ENCODE measurements at regions not wholly inside any gene's neighbourhood (a gene's known extent, or its start where the extent isn't known, plus 50 kb on each side); places are given as distances from the start of the nearest gene placed in this dataset.

GRCh38 chr12:76158518-76159321 is 74.2 kb upstream of the NAP1L1 start:
- Histone ChIP-seq H2AFZ (ENCODE audit: low read length) (peak overlapping the region; percentile 95), H3K27ac (ENCODE audit: low read depth, low read length, poor library complexity, severe bottlenecking) (no peak overlapping the region), H4K20me1 (ENCODE audit: insufficient read depth, low read length) (no peaks in the 10 kb centered on the region), H3K79me2 (ENCODE audit: insufficient read depth, low read depth, low read length) (no peaks in the 10 kb centered on the region), H3K4me2 (ENCODE audit: low read length) (peak overlapping the region; percentile 66), H3K9me3 (ENCODE audit: low read length) (no peaks in the 10 kb centered on the region), H3K36me3 (ENCODE audit: insufficient read depth, low read length) (no peaks in the 10 kb centered on the region), H3K4me3 (ENCODE audit: low read depth, low read length, poor library complexity, severe bottlenecking) (peak overlapping the region; percentile 25), H3K9me2 (ENCODE audit: insufficient read depth, low read length) (no peaks in the 10 kb centered on the region), H3K4me1 (ENCODE audit: insufficient read depth, low read length, poor library complexity, severe bottlenecking) (peaks cover 5% of the 10 kb centered on the region)
- peak; percentile 62 for DNase-seq (ENCODE audit: low spot score)
- intact Hi-C loops (cut with micrococcal nuclease; ENCODE audit: unreplicated experiment) = no loop called here
- CTCF ChIA-PET (ENCODE audit: unreplicated experiment) = no interaction called here
- no peak for TF ChIP-seq EZH2phosphoT487 (IDR thresholded peaks at IDR 0.05; ENCODE audit: borderline replicate concordance, low read depth, low read length)
- peak; percentile 88 for TF ChIP-seq CTCF (conservative IDR thresholded peaks at IDR 0.05; ENCODE audit: low read length)
- BruUV-seq (replicated peaks) = no TSS peak
- POLR2A ChIA-PET = interaction anchor here (0.7 kb wide), 1 partner anchor 30 kb away, joined by 3 read pairs; no protein-coding TSS in a partner anchor

- no TSS peak for BruUV-seq (replicated peaks)
- Histone ChIP-seq H4K20me1 (ENCODE audit: insufficient read depth, low read length) (no peaks in the 10 kb centered on the region), H3K36me3 (ENCODE audit: insufficient read depth, low read length) (no peaks in the 10 kb centered on the region), H3K4me2 (ENCODE audit: low read length) (no peak overlapping the region), H3K4me1 (ENCODE audit: insufficient read depth, low read length, poor library complexity, severe bottlenecking) (peaks cover 5% of the 10 kb centered on the region), H3K9me3 (ENCODE audit: low read length) (no peaks in the 10 kb centered on the region), H3K27ac (ENCODE audit: low read depth, low read length, poor library complexity, severe bottlenecking) (no peak overlapping the region), H3K4me3 (ENCODE audit: low read depth, low read length, poor library complexity, severe bottlenecking) (no peak overlapping the region), H3K9me2 (ENCODE audit: insufficient read depth, low read length) (no peaks in the 10 kb centered on the region), H3K79me2 (ENCODE audit: insufficient read depth, low read depth, low read length) (no peaks in the 10 kb centered on the region), H2AFZ (ENCODE audit: low read length) (no peak overlapping the region)
- ChIA-PET CTCF (ENCODE audit: unreplicated experiment) (no interaction called here), POLR2A (no interaction called here)
- intact Hi-C loops (cut with micrococcal nuclease; ENCODE audit: unreplicated experiment) = no loop called here
- no peak for DNase-seq (ENCODE audit: low spot score)
- TF ChIP-seq CTCF (conservative IDR thresholded peaks at IDR 0.05; ENCODE audit: low read length) (no peak), EZH2phosphoT487 (IDR thresholded peaks at IDR 0.05; ENCODE audit: borderline replicate concordance, low read depth, low read length) (no peak)
These were observed 72.2 kb upstream of the NAP1L1 start for GRCh38 chr12:76156726-76157125.

DNA sequence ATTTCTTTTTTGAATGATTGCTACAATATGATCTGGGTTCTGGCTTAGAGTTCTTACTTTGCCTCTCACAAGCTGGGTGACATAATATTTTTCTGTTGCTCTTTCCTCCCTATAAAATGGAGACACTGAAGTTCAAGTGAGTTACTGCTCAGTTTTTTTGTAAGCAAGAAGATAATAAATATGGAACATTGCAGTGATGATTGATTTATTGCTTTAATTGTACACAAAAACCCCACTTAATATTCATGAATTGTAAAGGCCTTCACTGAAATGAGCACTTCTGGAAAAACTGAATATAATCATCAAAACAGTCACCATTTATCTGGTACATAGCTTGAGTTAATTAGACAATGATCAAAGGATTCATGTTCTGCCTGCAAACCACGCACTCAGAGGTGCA is 71.8 kb upstream of the NAP1L1 start:
- ChIA-PET POLR2A (interaction anchor here (0.7 kb wide), 1 partner anchor 119 kb away, joined by 5 read pairs; no protein-coding TSS in a partner anchor), CTCF (ENCODE audit: unreplicated experiment) (no interaction called here)
- BruUV-seq (replicated peaks) = no TSS peak
- Histone ChIP-seq H4K20me1 (ENCODE audit: insufficient read depth, low read length) (no peaks in the 10 kb centered on the region), H3K9me2 (ENCODE audit: insufficient read depth, low read length) (no peaks in the 10 kb centered on the region), H3K27ac (ENCODE audit: low read depth, low read length, poor library complexity, severe bottlenecking) (no peak overlapping the region), H3K4me2 (ENCODE audit: low read length) (no peak overlapping the region), H3K4me1 (ENCODE audit: insufficient read depth, low read length, poor library complexity, severe bottlenecking) (peaks cover 5% of the 10 kb centered on the region), H3K9me3 (ENCODE audit: low read length) (no peaks in the 10 kb centered on the region), H2AFZ (ENCODE audit: low read length) (no peak overlapping the region), H3K4me3 (ENCODE audit: low read depth, low read length, poor library complexity, severe bottlenecking) (no peak overlapping the region), H3K79me2 (ENCODE audit: insufficient read depth, low read depth, low read length) (no peaks in the 10 kb centered on the region), H3K36me3 (ENCODE audit: insufficient read depth, low read length) (no peaks in the 10 kb centered on the region)
- DNase-seq (ENCODE audit: low spot score) = no peak
- TF ChIP-seq CTCF (conservative IDR thresholded peaks at IDR 0.05; ENCODE audit: low read length) = no peak
- TF ChIP-seq EZH2phosphoT487 (IDR thresholded peaks at IDR 0.05; ENCODE audit: borderline replicate concordance, low read depth, low read length) = no peak
- intact Hi-C loops (cut with micrococcal nuclease; ENCODE audit: unreplicated experiment) = no loop called here

Measured in OCI-LY7 (cell line).